ENCODE measurements at regions not wholly inside any gene's neighbourhood (a gene's known extent, or its start where the extent isn't known, plus 50 kb on each side); places are given as distances from the start of the nearest gene placed in this dataset.

DNA sequence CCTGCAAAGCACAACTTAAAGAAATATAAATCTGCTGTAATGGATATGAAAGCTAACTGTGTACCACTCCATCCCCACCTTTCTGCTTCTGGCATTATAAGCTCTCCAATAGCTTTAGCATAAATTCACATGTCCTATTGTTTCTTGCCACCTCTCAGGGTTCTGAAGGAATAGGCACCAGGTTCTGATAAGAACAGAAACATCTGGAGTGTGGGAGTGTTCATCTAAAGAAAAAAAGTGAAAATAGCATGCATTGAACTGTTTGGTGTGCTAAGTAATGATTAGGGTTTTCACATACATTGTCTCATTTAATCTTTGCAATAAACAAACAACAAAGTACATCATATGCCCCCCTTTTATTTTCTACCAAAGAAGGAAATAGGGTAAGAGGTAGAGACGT lies 72.3 kb downstream of the FAM76B start:
- DNase-seq, result no peak

DNA sequence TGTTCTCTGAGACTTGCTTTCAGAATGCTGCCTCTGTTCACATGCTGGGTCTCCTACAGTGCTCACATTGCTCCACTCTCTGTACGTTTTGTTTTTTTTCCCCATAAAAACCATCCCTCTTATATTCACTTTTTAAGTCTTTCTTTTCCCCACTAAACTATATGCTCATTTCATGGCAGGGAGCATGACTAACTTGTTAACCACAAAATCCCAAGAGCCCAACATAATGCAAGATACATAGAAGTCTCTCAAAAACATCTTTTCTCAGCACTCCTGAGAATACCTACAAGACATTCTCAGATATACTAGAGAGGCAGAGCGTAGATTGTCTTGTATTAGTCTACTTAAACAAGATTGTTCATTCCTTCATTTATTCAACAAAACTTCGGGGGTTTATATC lies 73.3 kb downstream of the FAM76B start:
- DNase-seq, result peak; percentile 67

GRCh38 chr11:95715777-95716241 lies 73.8 kb downstream of the FAM76B start:
- DNase-seq, result peak; percentile 32

DNA sequence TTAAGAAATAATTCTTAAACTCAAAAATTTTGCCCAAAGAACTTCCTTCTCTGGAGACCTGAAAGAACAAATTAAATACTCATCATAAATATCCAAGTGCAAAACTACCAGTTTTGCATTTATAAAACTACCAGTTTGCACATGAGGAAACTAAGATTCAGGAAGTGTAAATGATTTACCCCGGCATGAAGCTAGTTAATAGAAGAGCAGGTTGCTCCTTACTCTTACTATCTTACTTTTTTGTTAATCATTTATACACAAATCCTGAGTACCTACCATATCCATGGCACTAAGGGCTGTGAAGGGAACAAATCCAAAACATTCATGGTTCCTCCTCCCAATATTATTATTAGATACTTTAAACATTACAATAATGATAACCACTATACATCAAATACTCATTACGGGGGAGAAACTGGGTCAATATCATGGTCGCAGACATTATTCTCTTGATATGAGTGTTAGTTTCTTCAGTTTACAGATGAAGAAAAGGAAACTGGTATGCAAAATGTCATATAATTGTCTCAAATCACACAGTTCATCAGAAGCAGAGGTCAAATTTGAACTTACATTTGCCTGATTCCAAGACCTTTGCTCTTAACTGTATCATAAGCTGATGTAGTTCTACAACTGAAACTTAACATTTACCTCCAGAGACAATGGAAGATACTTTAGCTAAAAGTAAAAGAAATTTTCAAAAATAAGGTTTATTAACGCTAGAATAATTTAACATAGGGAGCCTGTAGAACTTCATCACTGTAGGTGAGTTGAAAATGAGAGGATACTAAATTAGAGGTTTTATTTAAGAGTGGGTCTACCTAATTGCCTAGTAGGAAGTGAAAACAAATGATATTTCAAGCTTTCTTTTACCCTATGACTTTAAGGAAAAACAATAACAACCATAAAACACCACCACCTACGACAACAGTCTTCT lies 74.5 kb downstream of the FAM76B start:
- no peak for DNase-seq

DNA sequence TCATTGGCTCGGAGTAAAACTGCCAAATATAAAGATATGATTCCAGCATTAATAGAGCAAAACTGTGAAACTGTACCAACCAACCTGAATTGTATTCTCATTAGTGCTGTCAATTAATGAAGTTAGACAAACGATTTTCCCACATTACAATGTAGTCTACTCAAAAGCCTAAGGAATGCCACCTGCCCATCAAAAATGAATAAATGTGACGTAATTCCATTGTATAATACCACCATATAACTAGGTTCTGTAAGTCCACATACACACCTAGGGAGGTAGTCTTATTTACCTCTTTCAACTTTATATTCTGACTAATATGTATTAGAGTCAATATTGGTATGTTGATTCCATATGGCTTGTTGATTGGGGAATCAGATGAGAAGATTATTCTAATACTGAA lies 76.2 kb downstream of the FAM76B start:
- DNase-seq, result no peak

DNA sequence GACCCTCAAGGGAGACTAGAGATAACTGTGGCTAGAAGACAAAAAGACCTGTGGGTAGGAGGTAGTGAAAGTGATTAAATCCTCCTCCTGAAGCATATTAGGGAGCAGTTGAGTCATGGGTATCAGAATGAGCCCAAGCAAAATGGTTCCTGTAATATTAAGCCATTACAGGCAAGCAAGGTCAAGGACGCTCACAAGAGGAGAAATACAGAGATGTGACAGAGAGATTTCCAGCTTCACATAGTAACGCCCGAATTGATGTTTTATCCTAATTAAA lies 77.7 kb downstream of the FAM76B start:
- no peak for DNase-seq

DNA sequence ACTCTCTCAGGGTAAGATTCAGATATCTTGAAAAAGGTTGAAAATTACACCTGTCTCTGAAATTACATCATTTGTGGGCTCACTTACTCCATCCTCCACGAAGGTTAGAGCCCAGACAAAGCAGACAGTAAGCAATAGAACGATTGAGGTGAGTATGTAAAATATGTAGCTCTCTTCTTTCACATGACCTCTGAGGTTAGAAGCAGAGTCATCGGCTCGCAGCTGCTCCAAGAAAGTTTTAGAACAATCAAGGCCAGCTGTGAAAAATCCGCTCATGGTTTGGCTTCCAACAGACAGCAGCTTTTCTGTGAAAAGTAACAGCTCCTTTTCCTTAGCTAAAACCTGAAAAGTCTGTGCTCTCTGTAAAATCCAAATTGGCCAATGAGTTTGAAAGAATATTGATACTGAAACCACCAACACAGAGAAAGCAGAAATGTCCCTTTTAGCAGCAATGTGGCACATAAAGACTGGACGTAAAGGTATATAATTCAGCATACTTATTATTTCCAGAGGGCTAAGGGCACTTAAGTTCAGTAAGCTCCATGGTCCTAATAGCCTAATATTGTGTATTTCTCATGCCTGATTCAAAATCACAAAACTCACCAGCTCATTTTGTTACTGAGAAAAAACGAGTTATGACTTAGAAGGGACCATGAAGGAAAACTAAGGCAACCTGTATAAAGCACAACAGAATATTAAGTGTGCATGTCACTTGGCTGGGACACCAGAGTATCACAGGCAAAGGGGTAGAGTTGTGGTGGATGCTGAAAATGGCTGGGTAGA lies 78.2 kb downstream of the FAM76B start:
- DNase-seq, result no peak

DNA sequence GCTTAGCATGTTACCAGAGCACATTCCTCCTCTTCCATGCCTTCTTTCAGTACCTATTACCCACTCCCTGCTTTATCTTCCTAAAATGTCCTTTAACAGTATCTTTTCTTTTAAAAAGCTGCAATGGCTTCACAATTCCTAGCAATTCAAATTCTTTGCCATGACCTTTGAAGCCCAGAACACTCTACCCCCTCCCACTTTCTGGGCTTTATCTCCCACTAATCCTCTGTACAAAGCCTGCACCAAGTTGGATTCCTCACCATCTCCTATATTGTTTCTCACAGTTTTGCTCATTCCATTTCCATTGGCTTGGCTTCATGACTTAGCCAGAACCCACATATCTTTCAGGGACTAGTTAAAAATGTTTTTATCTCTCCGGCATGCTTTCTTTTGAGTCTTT lies 80.9 kb downstream of the FAM76B start:
- no peak for DNase-seq

- peak; percentile 40 for DNase-seq
Observed at GRCh38 chr11:95706974-95707387, 82.6 kb downstream of the FAM76B start.

DNA sequence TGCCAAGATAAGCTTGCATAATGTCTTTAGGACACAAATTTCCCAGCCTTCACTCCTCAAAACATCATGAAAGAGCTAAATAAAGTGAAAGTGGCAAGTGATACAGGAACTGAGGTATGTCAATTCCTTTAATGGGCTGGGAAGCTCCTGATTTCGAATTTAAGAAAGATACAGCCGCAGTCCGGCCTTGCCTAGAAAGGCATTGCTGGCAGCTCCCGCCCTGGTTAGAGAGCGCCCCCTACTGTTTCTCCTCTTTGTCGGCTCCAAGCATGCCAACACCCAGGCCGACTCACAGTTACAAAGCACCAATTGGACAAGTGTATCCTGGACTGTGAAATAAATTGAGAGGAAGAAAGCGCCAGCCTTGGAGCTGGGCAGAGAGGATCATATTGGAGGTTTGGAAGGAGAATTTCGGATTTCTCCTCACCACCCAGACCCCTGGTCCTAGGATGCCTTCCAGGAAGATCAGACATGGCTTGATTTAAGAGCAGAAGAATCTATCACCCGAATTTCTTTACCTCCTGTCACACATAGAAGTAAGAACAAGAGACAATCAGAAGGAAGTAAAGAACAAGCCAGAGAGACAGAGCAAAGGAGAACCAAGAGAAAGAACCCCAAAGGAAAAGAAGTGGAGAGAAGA lies 84.0 kb downstream of the FAM76B start:
- DNase-seq, result peak; percentile 81

DNA sequence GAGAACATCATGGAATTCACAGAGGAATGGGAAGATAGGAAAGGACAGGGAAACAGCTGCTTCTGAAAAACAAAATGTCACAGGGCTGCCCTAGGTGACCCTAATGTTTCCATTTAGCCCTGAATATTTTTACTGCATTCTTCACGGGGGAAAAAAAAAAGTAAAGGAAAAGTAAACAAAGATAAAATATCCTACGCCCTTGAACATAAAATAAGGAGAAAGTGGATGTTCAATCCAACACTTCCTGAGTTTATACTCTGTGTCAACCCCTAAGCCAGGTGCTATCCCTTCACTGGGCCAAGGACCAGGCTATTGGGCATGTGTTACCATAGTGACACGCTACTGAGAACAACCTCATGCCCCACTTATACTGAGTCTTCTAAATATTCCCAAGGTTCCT lies 84.7 kb downstream of the FAM76B start:
- no peak for DNase-seq

DNA sequence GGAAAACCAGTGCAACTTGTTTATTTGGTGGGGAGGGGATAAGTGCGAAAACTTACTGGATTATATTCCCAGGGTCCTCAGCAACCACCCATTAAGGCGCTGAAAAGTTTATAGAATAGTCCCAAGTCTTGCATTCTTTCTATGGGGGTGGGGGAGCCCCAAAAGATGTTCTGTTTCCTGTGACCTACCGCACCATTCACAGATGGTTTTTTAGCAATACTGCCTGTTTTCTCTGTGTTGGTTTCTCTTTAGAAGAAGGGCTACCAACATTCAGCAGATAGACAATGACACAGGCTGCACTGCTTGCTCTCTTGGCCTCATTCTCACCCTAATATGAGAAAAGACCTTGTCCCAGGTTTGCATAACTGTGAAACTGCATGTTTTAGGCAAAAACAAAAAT lies 86.5 kb downstream of the FAM76B start:
- DNase-seq, result no peak

DNA sequence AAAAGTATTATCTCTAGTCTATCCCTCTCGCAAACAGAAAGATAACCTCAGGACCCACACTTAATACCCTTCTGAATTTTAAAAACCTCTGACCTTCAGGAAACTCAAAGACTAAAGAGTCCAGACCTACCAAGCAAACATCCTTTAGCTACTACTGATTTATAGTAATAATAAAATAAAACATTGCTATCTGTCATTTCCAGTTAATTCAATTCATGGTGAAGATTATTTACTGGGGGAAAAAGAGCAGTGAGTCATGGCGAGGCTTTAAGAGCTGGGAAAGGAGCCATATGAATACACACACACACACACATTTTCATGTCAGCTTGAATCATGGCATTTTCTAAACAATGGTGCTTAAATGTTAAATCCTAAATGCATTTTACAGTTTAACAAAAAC lies 87.1 kb downstream of the FAM76B start:
- DNase-seq, result peak; percentile 88

DNA sequence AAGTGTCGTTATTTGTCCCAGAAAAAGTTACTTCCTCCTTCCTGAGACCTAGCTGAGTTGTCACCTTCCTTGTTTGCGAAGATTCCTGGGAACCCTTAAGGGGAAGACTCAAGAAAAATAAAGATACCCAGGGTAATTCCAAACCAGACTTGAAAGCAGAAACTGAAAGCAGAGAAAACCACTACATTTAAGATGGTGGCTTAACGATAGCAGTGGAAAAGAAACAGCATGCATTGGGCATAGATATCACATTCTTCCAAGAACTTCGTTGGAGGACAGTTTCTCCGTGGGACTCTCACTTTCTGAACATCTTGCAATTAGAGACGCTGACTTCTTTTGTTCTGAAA lies 89.1 kb downstream of the FAM76B start:
- DNase-seq, result no peak

DNA sequence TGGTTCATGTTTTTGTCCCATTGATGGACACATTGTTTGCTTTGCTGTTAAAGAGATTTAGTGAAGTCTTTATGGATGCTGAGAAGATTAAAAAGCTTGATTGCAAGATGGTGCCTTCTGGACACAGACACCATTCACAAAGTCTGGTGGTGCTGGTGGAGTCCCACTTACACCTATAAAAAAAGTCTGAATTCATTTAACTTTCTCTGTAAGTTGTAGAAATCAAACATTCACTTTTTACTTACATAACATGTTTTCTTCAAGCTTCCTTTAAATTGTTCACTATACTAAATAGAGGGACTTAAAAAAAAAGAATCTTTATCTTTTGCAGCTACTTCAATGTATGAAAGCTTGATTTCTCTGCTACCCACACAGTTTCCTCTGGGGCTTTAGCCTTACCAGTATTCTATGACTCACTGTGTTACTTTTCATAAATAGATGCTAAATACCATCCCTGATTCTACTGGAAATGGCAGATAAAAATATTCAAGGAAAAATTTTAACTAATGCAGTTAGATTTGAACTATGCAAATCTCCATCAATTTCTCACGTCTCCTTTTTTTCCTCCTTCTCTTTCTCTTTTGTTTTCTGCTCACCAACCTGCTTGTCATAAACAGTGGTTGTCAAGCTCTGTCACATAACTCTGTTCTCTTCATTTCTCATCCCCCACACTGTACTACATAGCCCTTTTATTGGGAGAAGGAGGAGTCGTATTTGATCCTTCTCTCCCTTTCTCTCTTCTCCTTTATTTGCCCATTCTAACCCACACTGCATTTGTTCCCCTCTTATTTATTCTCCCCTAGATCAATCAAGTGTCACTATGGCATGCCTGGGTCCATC lies 89.7 kb downstream of the FAM76B start:
- DNase-seq, result peak; percentile 58

DNA sequence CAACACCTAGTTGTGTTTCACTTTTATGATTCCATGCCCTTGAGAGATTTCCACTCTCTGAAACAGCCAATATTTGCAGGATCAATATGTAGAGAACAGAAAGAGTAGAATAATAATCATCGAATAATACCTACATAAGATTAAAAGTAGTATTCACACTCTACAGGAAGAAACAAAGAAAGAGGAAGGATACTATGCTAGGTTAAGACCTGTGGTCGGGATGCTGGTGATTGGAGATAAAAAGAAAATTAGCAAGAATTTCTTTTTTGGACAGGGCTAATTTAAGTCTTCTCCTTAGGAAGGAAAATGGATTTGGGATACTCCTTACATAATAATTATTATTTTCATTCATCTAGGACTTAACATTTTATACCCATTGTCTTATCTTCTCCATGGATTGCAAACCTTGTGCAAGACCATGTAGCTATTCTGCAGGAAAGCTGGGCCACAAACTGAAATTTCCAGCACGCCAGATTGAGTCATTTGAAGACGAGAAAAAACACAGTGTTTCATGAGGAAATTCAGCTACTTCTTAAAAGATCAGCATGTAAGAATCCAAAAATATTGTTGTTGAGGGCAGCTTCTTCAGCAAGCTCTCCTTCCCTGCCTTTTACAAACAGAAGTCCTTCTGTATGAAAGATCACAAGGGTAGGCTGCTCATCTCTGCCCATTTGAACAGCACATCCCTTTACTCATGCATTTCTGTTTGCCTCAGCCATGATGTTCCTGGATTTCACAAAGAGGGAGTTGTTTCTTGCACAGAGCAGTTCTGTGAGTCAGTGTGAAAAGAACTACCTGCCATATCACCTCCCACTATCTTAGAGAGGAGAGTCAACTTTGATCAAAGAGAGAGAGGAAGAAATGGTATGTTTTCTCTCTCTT lies 90.7 kb downstream of the FAM76B start:
- no peak for DNase-seq

DNA sequence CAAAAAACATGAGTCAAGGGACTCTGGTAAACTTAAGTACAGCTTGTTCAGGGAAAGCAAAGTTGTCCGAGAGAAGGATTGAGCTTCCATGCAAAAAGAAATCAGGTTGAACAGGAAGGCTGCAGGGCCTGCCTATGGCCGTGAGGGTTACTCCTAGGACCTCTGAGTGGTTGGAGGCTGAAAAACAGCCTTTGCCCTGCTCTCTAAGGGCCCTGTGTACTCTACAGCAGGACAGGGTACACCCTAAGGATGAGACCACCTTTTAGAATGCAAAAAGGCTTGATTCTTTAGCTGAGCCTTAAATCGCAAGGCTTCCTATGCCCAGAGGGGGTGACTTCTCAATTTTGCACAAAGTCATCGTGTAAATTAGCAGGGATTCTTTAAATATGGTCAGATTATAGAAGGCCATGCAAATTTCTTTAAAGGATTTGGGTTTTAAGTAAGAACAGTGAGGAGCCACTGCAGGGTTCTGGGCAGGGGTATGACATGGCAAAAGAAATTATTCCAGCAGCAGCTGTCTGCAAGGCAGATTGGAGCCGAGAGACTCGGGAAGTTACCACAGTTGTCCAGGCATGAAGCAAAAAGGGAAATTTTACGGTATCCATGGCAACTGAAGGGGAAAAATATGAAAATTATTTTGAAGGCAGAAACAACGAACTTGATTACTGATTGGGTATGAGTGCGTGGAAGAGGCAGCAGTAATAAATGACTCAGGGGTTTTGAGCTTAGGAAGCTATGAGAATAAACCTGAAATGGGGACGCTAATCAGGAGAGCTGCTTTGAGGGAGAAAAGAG lies 91.8 kb downstream of the FAM76B start:
- DNase-seq, result no peak

- no peak for DNase-seq
Observed at GRCh38 chr11:95695181-95695580, 94.4 kb downstream of the FAM76B start.

- DNase-seq, result no peak
Observed at GRCh38 chr11:95693298-95693697, 96.3 kb downstream of the FAM76B start.

DNA sequence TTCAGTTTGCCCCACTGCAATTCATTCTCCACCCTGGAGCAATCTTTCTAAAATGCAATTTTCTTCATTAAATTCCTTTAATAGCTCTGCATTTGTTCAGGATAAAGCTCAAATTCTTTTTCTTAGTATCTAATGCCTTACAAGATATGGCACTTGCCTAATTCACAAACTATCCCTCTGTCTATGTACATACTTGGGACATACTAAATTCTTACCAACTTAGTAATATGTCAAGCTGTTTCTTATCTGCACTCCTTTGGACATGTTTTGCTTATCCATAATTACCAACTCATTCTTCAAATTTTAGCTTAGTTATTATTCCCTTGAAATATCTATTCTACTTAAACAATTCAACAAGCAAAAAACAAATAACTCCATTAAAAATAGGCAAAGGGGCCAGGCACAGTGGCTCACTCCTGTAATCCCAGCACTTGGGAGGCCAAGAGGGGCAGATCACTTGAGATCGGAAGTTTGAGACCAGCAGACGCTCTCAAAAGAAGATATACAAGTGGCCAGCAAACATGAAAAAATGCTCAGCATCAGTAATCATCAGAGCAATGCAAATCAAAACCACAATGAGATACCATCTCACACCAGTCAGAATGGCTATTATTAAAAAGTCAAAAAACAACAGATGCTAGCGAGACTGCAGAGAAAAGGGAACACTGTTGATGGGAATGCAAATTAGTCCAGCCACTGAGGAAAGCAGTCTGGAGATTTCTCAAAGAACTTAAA lies 96.9 kb downstream of the FAM76B start:
- DNase-seq, result peak; percentile 82
